GM23248 (cell line): ENCODE measurements at regions not wholly inside any gene's neighbourhood (a gene's known extent, or its start where the extent isn't known, plus 50 kb on each side); places are given as distances from the start of the nearest gene placed in this dataset.

Experiments
- EZH2 ChIP-seq: fragments of 200-600 bp; sonication (generic); IDR thresholded peaks from 2 replicates; pipeline ENCODE4 v1.6.1; 2018; ENCODE audit warnings: antibody characterized with exemption, mild to moderate bottlenecking; ENCODE audit not compliant: insufficient read depth, poor library complexity, severe bottlenecking
- EZH2phosphoT487 ChIP-seq: fragments of 200-600 bp; sonication (generic); IDR thresholded peaks from 2 replicates; pipeline ENCODE4 v1.6.1; 2018; ENCODE audit warnings: antibody characterized with exemption, moderate library complexity, mild to moderate bottlenecking, low read depth; ENCODE audit not compliant: insufficient read depth

DNA sequence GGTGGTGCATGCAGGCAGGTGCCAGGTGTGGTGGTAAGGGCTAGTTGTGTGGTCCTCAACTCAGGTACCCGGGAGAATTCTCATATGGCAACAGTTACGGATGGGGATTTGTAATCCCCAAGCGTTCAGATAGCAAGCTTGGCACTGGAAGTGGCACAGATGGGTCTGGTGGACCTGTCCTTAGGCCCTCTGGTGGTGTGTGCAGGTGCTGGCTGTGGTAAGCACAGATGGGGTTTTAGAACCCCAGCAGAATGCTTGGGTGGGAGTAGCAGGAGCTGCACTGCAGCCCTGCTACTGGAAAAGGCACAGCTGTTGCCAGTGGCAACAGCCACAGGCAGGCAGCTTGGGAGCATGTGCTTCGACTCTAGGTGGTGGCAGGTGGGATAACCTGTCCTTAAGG is 948.2 kb upstream of the FAM98A start:
- TF ChIP-seq EZH2 (no peak), EZH2phosphoT487 (no peak)
